HEK293T (cell line): ENCODE measurements at regions not wholly inside any gene's neighbourhood (a gene's known extent, or its start where the extent isn't known, plus 50 kb on each side); places are given as distances from the start of the nearest gene placed in this dataset.

ENCODE experiments used
- BHLHE40 ChIP-seq: fragments of 450-650 bp; IDR thresholded peaks from 2 replicates; pipeline ENCODE4 v1.6.1; 2016; ENCODE audit warnings: mild to moderate bottlenecking, moderate library complexity, borderline replicate concordance
- CTBP1 ChIP-seq: fragments of 450-650 bp; IDR thresholded peaks from 2 replicates; pipeline ENCODE4 v1.6.1; 2016; ENCODE audit warnings: borderline replicate concordance
- FOXA1 ChIP-seq: fragments of 450-650 bp; IDR thresholded peaks from 2 replicates; pipeline ENCODE4 v1.6.1; 2016; ENCODE audit warnings: mild to moderate bottlenecking
- FOXK2 ChIP-seq: fragments of 450-650 bp; IDR thresholded peaks from 2 replicates; pipeline ENCODE4 v1.6.1; 2016; ENCODE audit warnings: mild to moderate bottlenecking
- FOXM1 ChIP-seq: fragments of 450-650 bp; IDR thresholded peaks from 2 replicates; pipeline ENCODE4 v1.6.1; 2017; ENCODE audit warnings: mild to moderate bottlenecking, borderline replicate concordance
- HDGF ChIP-seq: fragments of 450-650 bp; IDR thresholded peaks from 2 replicates; pipeline ENCODE4 v1.6.1; 2017; ENCODE audit warnings: antibody characterized with exemption, borderline replicate concordance
- L3MBTL2 ChIP-seq: fragments of 450-650 bp; conservative IDR thresholded peaks from 2 replicates; pipeline ENCODE4 v1.6.1; 2016; ENCODE audit warnings: mild to moderate bottlenecking
- LEF1 ChIP-seq: fragments of 450-650 bp; IDR thresholded peaks from 2 replicates; pipeline ENCODE4 v1.6.1; 2017; ENCODE audit warnings: mild to moderate bottlenecking, borderline replicate concordance
- NFRKB ChIP-seq: fragments of 450-650 bp; IDR thresholded peaks from 2 replicates; pipeline ENCODE4 v1.6.1; 2016; ENCODE audit warnings: mild to moderate bottlenecking, moderate library complexity
- PKNOX1 ChIP-seq: fragments of 450-650 bp; IDR thresholded peaks from 2 replicates; pipeline ENCODE4 v1.6.1; 2016
- SP1 ChIP-seq: fragments of 450-650 bp; IDR thresholded peaks from 2 replicates; pipeline ENCODE4 v1.6.1; 2017
- SUZ12 ChIP-seq: fragments of 450-650 bp; IDR thresholded peaks from 2 replicates; pipeline ENCODE4 v1.6.1; 2016; ENCODE audit warnings: mild to moderate bottlenecking
- TARDBP ChIP-seq: fragments of 450-650 bp; IDR thresholded peaks from 2 replicates; pipeline ENCODE4 v1.6.1; 2016

- TF ChIP-seq HDGF, result no peak
- no peak for TF ChIP-seq FOXM1
- no peak for TF ChIP-seq CTBP1
- no peak for TF ChIP-seq SP1
- no peak for TF ChIP-seq BHLHE40
- TF ChIP-seq FOXA1, result no peak
- TF ChIP-seq NFRKB, result no peak
- no peak for TF ChIP-seq LEF1
- TF ChIP-seq TARDBP, result no peak
- TF ChIP-seq FOXK2, result no peak
- no peak for TF ChIP-seq PKNOX1
- TF ChIP-seq SUZ12, result no peak
- TF ChIP-seq L3MBTL2, result no peak
These were observed 153.1 kb downstream of the VGLL3 start for GRCh38 chr3:86837871-86838270.
